OCI-LY1 (cell line): ENCODE measurements at regions not wholly inside any gene's neighbourhood (a gene's known extent, or its start where the extent isn't known, plus 50 kb on each side); places are given as distances from the start of the nearest gene placed in this dataset.

Experiments
- H2AFZ ChIP-seq: fragments of 200-600 bp; sonication (generic), shearing (Covaris generic); 2 replicates; pipeline ENCODE4 v1.6.0; 2014; ENCODE audit warnings: antibody characterized with exemption, mild to moderate bottlenecking, low read length
- H3F3A ChIP-seq: fragments of 200-600 bp; sonication (generic), shearing (Covaris generic); 2 replicates; pipeline ENCODE4 v1.6.0; 2014; ENCODE audit warnings: mild to moderate bottlenecking, antibody characterized with exemption, low read length, moderate library complexity; ENCODE audit not compliant: insufficient read depth
- H3K27ac ChIP-seq: fragments of 200-600 bp; sonication (generic); 2 replicates; pipeline ENCODE4 v1.5.1; 2014; ENCODE audit warnings: low read length, mixed run types, mild to moderate bottlenecking, low read depth; ENCODE audit not compliant: poor library complexity, severe bottlenecking
- H3K27me3 ChIP-seq: fragments of 200-600 bp; sonication (generic); 2 replicates; pipeline ENCODE4 v1.6.0; 2014; ENCODE audit warnings: antibody characterized with exemption, mild to moderate bottlenecking, low read length, moderate library complexity; ENCODE audit not compliant: insufficient read depth
- H3K36me3 ChIP-seq: fragments of 200-600 bp; sonication (generic); 2 replicates; pipeline ENCODE4 v1.6.1; 2014; ENCODE audit warnings: mild to moderate bottlenecking, antibody characterized with exemption, low read length, moderate library complexity, mixed read lengths; ENCODE audit not compliant: insufficient read depth
- H3K4me1 ChIP-seq: fragments of 200-600 bp; sonication (generic); 2 replicates; pipeline ENCODE4 v1.5.1; 2014; ENCODE audit warnings: mild to moderate bottlenecking, low read length, moderate library complexity; ENCODE audit not compliant: insufficient read depth, severe bottlenecking
- H3K4me2 ChIP-seq: fragments of 200-600 bp; sonication (generic), shearing (Covaris generic); 2 replicates; pipeline ENCODE4 v1.6.1; 2014; ENCODE audit warnings: low read length
- H3K4me3 ChIP-seq: fragments of 200-600 bp; sonication (generic); 2 replicates; pipeline ENCODE4 v1.5.1; 2014; ENCODE audit warnings: low read length, low read depth, mild to moderate bottlenecking, mixed read lengths; ENCODE audit not compliant: poor library complexity, severe bottlenecking
- H3K79me2 ChIP-seq: fragments of 200-600 bp; shearing (Covaris generic); 2 replicates; pipeline ENCODE4 v1.6.1; 2016; ENCODE audit warnings: mixed run types, low read length, mixed read lengths; ENCODE audit not compliant: insufficient read depth
- H3K9ac ChIP-seq: fragments of 200-600 bp; sonication (generic), shearing (Covaris generic); 2 replicates; pipeline ENCODE4 v1.6.1; 2014; ENCODE audit warnings: mild to moderate bottlenecking, low read length, mixed read lengths
- H3K9me2 ChIP-seq: fragments of 200-600 bp; sonication (generic), shearing (Covaris generic); 2 replicates; pipeline ENCODE4 v1.6.1; 2014; ENCODE audit warnings: low read depth, mild to moderate bottlenecking, low read length, mixed read lengths
- H3K9me3 ChIP-seq: fragments of 200-600 bp; shearing (Covaris generic); 2 replicates; pipeline ENCODE4 v1.6.1; 2014; ENCODE audit warnings: low read length, mixed read lengths
- H4K20me1 ChIP-seq: fragments of 200-600 bp; sonication (generic), shearing (Covaris generic); 2 replicates; pipeline ENCODE4 v1.6.0; 2016; ENCODE audit warnings: mild to moderate bottlenecking, low read length; ENCODE audit not compliant: insufficient read depth
- EZH2 ChIP-seq: fragments of 200-600 bp; sonication (generic), shearing (Covaris generic); IDR thresholded peaks from 2 replicates; pipeline ENCODE4 v1.8.0; 2017; ENCODE audit warnings: borderline replicate concordance, mixed run types, mild to moderate bottlenecking, antibody characterized with exemption, low read length, moderate library complexity, mixed read lengths
- TF ChIP-seq, protein P1 (sequence below): fragments of 200-600 bp; sonication (generic), shearing (Covaris generic); IDR thresholded peaks from 2 replicates; pipeline ENCODE4 v1.5.1; 2017; ENCODE audit warnings: mild to moderate bottlenecking, antibody characterized with exemption, low read length, moderate library complexity, mixed read lengths

DNA sequence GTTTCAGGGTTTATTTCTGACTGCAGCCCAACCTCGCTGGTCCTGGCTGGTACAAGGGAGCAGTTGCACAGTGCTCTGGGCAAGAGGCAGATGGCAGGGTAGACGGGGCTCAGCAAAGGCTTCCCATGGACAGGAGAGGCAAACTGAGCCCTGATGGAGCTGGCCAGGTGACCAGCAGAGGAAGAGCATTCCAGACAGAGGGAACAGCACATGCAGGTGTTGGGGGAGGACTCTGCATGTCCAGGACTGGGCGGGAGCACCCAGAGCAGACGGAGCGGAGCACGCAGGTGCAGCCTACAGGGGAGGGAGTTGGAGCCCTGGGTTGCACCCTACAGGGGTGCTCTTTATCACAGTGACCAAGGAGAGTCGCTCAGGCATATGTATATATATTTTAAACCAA lies 285.3 kb downstream of the FOXL1 start:
- Histone ChIP-seq H3K27ac (no peak overlapping the region), H3K9me3 (no peaks in the 10 kb centered on the region), H3K4me3 (no peak overlapping the region), H3F3A (no peaks in the 10 kb centered on the region), H3K27me3 (no peaks in the 10 kb centered on the region), H3K4me2 (no peak overlapping the region), H4K20me1 (no peaks in the 10 kb centered on the region), H3K36me3 (no peaks in the 10 kb centered on the region), H3K79me2 (no peaks in the 10 kb centered on the region), H2AFZ (no peak overlapping the region), H3K4me1 (no peaks in the 10 kb centered on the region), H3K9ac (no peak overlapping the region), H3K9me2 (no peaks in the 10 kb centered on the region)
- TF ChIP-seq, protein P1, sequence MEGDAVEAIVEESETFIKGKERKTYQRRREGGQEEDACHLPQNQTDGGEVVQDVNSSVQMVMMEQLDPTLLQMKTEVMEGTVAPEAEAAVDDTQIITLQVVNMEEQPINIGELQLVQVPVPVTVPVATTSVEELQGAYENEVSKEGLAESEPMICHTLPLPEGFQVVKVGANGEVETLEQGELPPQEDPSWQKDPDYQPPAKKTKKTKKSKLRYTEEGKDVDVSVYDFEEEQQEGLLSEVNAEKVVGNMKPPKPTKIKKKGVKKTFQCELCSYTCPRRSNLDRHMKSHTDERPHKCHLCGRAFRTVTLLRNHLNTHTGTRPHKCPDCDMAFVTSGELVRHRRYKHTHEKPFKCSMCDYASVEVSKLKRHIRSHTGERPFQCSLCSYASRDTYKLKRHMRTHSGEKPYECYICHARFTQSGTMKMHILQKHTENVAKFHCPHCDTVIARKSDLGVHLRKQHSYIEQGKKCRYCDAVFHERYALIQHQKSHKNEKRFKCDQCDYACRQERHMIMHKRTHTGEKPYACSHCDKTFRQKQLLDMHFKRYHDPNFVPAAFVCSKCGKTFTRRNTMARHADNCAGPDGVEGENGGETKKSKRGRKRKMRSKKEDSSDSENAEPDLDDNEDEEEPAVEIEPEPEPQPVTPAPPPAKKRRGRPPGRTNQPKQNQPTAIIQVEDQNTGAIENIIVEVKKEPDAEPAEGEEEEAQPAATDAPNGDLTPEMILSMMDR, result no peak
- TF ChIP-seq EZH2, result no peak

GRCh38 chr16:86864586-86864985 lies 286.2 kb downstream of the FOXL1 start:
- TF ChIP-seq, protein P1, result no peak
- no peak for TF ChIP-seq EZH2
- no peaks in the 10 kb centered on the region for H3K27me3 ChIP-seq
- no peaks in the 10 kb centered on the region for H3F3A ChIP-seq

GRCh38 chr16:86865851-86866662 lies 287.7 kb downstream of the FOXL1 start:
- Histone ChIP-seq H3K9me3 (no peaks in the 10 kb centered on the region), H3F3A (no peaks in the 10 kb centered on the region), H3K9me2 (no peaks in the 10 kb centered on the region), H3K9ac (no peak overlapping the region), H3K4me1 (no peaks in the 10 kb centered on the region), H3K4me3 (no peak overlapping the region), H3K27me3 (no peaks in the 10 kb centered on the region), H3K36me3 (no peaks in the 10 kb centered on the region), H3K27ac (no peak overlapping the region), H3K4me2 (no peak overlapping the region), H3K79me2 (no peaks in the 10 kb centered on the region), H4K20me1 (no peaks in the 10 kb centered on the region), H2AFZ (no peak overlapping the region)
- TF ChIP-seq, protein P1, result no peak
- no peak for TF ChIP-seq EZH2

More at GRCh38 chr16:86864586-86864985, 286.2 kb downstream of the FOXL1 start:
- no peak overlapping the region for H3K27ac ChIP-seq
- H3K9me2 ChIP-seq, result no peaks in the 10 kb centered on the region
- no peak overlapping the region for H3K4me2 ChIP-seq
- no peaks in the 10 kb centered on the region for H3K9me3 ChIP-seq
- H3K4me1 ChIP-seq, result no peaks in the 10 kb centered on the region
- H3K36me3 ChIP-seq, result no peaks in the 10 kb centered on the region
- H4K20me1 ChIP-seq, result no peaks in the 10 kb centered on the region
- no peak overlapping the region for H3K4me3 ChIP-seq
- H3K79me2 ChIP-seq, result no peaks in the 10 kb centered on the region
- no peak overlapping the region for H3K9ac ChIP-seq
- no peak overlapping the region for H2AFZ ChIP-seq
